ENCODE measurements at regions not wholly inside any gene's neighbourhood (a gene's known extent, or its start where the extent isn't known, plus 50 kb on each side); places are given as distances from the start of the nearest gene placed in this dataset.

DNA sequence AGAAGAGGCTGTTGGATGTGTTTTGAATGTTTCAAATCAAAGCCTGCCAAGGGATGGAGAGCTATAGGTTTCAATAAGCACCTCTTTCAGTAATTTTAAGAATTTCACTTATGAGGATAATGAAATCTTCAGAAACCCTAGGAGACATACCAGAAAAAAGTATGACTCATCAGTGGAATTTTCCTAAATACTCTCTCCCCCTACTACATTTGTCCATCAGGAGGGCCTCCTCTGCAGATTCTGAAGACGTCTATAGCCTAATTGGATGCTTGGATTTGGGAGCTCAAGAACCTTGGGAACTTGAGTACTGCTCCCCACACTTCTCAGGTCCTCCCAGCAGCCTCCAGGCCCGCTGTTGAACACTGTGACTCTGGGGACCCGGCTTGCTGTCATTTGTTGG lies 374.3 kb downstream of the SLC4A3 start:
- TF ChIP-seq, protein P1, sequence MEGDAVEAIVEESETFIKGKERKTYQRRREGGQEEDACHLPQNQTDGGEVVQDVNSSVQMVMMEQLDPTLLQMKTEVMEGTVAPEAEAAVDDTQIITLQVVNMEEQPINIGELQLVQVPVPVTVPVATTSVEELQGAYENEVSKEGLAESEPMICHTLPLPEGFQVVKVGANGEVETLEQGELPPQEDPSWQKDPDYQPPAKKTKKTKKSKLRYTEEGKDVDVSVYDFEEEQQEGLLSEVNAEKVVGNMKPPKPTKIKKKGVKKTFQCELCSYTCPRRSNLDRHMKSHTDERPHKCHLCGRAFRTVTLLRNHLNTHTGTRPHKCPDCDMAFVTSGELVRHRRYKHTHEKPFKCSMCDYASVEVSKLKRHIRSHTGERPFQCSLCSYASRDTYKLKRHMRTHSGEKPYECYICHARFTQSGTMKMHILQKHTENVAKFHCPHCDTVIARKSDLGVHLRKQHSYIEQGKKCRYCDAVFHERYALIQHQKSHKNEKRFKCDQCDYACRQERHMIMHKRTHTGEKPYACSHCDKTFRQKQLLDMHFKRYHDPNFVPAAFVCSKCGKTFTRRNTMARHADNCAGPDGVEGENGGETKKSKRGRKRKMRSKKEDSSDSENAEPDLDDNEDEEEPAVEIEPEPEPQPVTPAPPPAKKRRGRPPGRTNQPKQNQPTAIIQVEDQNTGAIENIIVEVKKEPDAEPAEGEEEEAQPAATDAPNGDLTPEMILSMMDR (IDR thresholded peaks at IDR 0.05): no peak
- TF ChIP-seq POLR2A (IDR thresholded peaks at IDR 0.05): no peak

Data from thyroid gland (tissue), 4 donors.